Stimulated activated naive CD8-positive, alpha-beta T cell treated with anti-CD3 and anti-CD28 coated beads, Interleukin-15, amount 100 ng/mL, for 72 hours (primary cell): ENCODE measurements at regions not wholly inside any gene's neighbourhood (a gene's known extent, or its start where the extent isn't known, plus 50 kb on each side); places are given as distances from the start of the nearest gene placed in this dataset.

Experiments
- ATAC-seq: fragments of 150-1000 bp; cut with Tn5 transposase; 2 replicates; pipeline ENCODE4 v1.10.0; 2021; ENCODE audit warnings: mild to moderate bottlenecking, moderate library complexity
- DNase-seq, 2 donors: peaks; one replicate each; pipeline ENCODE4 v3.0.0; 2021 to 2022
- H3K27ac Mint-ChIP-seq, 2 donors: one replicate each; pipeline ENCODE4 v1.8.0; 2022; ENCODE audit warnings: mild to moderate bottlenecking in 2 of 2, mixed read lengths in 2 of 2, moderate library complexity in 2 of 2
- H3K27me3 Mint-ChIP-seq: one replicate; pipeline ENCODE4 v1.8.0; 2022; ENCODE audit warnings: mixed read lengths
- H3K4me1 Mint-ChIP-seq: one replicate; pipeline ENCODE4 v1.8.0; 2022; ENCODE audit warnings: mild to moderate bottlenecking, mixed read lengths
- H3K4me3 Mint-ChIP-seq, 2 donors: one replicate each; pipeline ENCODE4 v1.8.0; 2022; ENCODE audit warnings: mild to moderate bottlenecking in 2 of 2, mixed read lengths in 2 of 2, moderate library complexity in 1 of 2
- H3K9me3 Mint-ChIP-seq, 2 donors: one replicate each; pipeline ENCODE4 v1.8.0; 2022; ENCODE audit warnings: mixed read lengths in 2 of 2

GRCh38 chr7:8908889-8909288 is 475.5 kb downstream of the NXPH1 start:
- Mint-ChIP-seq H3K27ac (peak overlapping the region in 1 of 2 donors; percentile 19), H3K4me1 (no peaks in the 10 kb centered on the region), H3K9me3 (no peaks in the 10 kb centered on the region), H3K27me3 (no peaks in the 10 kb centered on the region), H3K4me3 (no peak overlapping the region)
- no peak for ATAC-seq
- no peak for DNase-seq

- DNase-seq (no peak), ATAC-seq (no peak)
- H3K9me3 Mint-ChIP-seq: peaks cover 0 to 5% of the 10 kb centered on the region in 2 donors
- no peaks in the 10 kb centered on the region for H3K27me3 Mint-ChIP-seq
- H3K4me1 Mint-ChIP-seq: no peaks in the 10 kb centered on the region
- no peak overlapping the region for H3K4me3 Mint-ChIP-seq
- H3K27ac Mint-ChIP-seq: no peak overlapping the region
Measured at GRCh38 chr7:8913682-8914081, 480.3 kb downstream of the NXPH1 start.

GRCh38 chr7:8921807-8922206 is 488.4 kb downstream of the NXPH1 start:
- ATAC-seq (no peak), DNase-seq (no peak)
- Mint-ChIP-seq H3K4me3 (no peak overlapping the region), H3K27ac (peak overlapping the region in 1 of 2 donors; percentile 36), H3K27me3 (no peaks in the 10 kb centered on the region), H3K4me1 (no peaks in the 10 kb centered on the region), H3K9me3 (peaks cover 4 to 14% of the 10 kb centered on the region in 2 donors)

GRCh38 chr7:8922726-8923125 is 489.3 kb downstream of the NXPH1 start:
- Mint-ChIP-seq H3K4me3 (no peak overlapping the region), H3K4me1 (no peaks in the 10 kb centered on the region), H3K27me3 (no peaks in the 10 kb centered on the region), H3K9me3 (peaks cover 4 to 14% of the 10 kb centered on the region in 2 donors), H3K27ac (no peak overlapping the region)
- ATAC-seq (no peak), DNase-seq (no peak)

GRCh38 chr7:8923164-8923806 is 489.9 kb downstream of the NXPH1 start:
- no peaks in the 10 kb centered on the region for H3K27me3 Mint-ChIP-seq
- peaks cover 4 to 14% of the 10 kb centered on the region in 2 donors for H3K9me3 Mint-ChIP-seq
- ATAC-seq: no peak
- no peak overlapping the region for H3K4me3 Mint-ChIP-seq
- H3K4me1 Mint-ChIP-seq: no peaks in the 10 kb centered on the region
- DNase-seq: no peak
- H3K27ac Mint-ChIP-seq: no peak overlapping the region

- H3K27me3 Mint-ChIP-seq: no peaks in the 10 kb centered on the region
- H3K4me1 Mint-ChIP-seq: no peaks in the 10 kb centered on the region
- no peak overlapping the region for H3K27ac Mint-ChIP-seq
- peaks cover 9 to 19% of the 10 kb centered on the region in 2 donors for H3K9me3 Mint-ChIP-seq
- no peak overlapping the region for H3K4me3 Mint-ChIP-seq
- ATAC-seq (no peak), DNase-seq (no peak)
Measured at GRCh38 chr7:8931906-8932646, 498.7 kb downstream of the NXPH1 start.

- no peaks in the 10 kb centered on the region for H3K4me1 Mint-ChIP-seq
- no peak overlapping the region for H3K4me3 Mint-ChIP-seq
- no peaks in the 10 kb centered on the region for H3K27me3 Mint-ChIP-seq
- no peak overlapping the region for H3K27ac Mint-ChIP-seq
- H3K9me3 Mint-ChIP-seq: peaks cover 9 to 19% of the 10 kb centered on the region in 2 donors
- no peak for ATAC-seq
- no peak for DNase-seq
Measured at GRCh38 chr7:8932751-8933150, 499.3 kb downstream of the NXPH1 start.

GRCh38 chr7:8937204-8937603 is 503.8 kb downstream of the NXPH1 start:
- no peak overlapping the region for H3K27ac Mint-ChIP-seq
- H3K4me1 Mint-ChIP-seq: no peaks in the 10 kb centered on the region
- H3K9me3 Mint-ChIP-seq: peaks cover 9 to 19% of the 10 kb centered on the region in 2 donors
- H3K4me3 Mint-ChIP-seq: no peak overlapping the region
- no peak for ATAC-seq
- no peaks in the 10 kb centered on the region for H3K27me3 Mint-ChIP-seq
- no peak for DNase-seq

- no peak for ATAC-seq
- Mint-ChIP-seq H3K27ac (no peak overlapping the region), H3K4me1 (no peaks in the 10 kb centered on the region), H3K27me3 (no peaks in the 10 kb centered on the region), H3K4me3 (no peak overlapping the region), H3K9me3 (peaks cover 9 to 23% of the 10 kb centered on the region in 2 donors)
- DNase-seq: no peak
Measured at GRCh38 chr7:8938044-8938805, 504.8 kb downstream of the NXPH1 start.

GRCh38 chr7:8939446-8939845 is 506.0 kb downstream of the NXPH1 start:
- H3K27ac Mint-ChIP-seq: no peak overlapping the region
- ATAC-seq: no peak

GRCh38 chr7:8963722-8964121 is 530.3 kb downstream of the NXPH1 start:
- Mint-ChIP-seq H3K4me3 (no peak overlapping the region), H3K27ac (no peak overlapping the region), H3K4me1 (no peaks in the 10 kb centered on the region), H3K9me3 (peaks cover 0 to 5% of the 10 kb centered on the region in 2 donors), H3K27me3 (no peaks in the 10 kb centered on the region)
- no peak for ATAC-seq
- DNase-seq: no peak

More at GRCh38 chr7:8939446-8939845, 506.0 kb downstream of the NXPH1 start:
- no peak overlapping the region for H3K4me3 Mint-ChIP-seq
- H3K27me3 Mint-ChIP-seq: no peaks in the 10 kb centered on the region
- peaks cover 9 to 22% of the 10 kb centered on the region in 2 donors for H3K9me3 Mint-ChIP-seq
- H3K4me1 Mint-ChIP-seq: no peaks in the 10 kb centered on the region
- no peak for DNase-seq

- H3K9me3 Mint-ChIP-seq: no peaks in the 10 kb centered on the region
- ATAC-seq (no peak), DNase-seq (no peak)
- no peak overlapping the region for H3K27ac Mint-ChIP-seq
- H3K4me1 Mint-ChIP-seq: no peaks in the 10 kb centered on the region
- H3K4me3 Mint-ChIP-seq: no peak overlapping the region
- H3K27me3 Mint-ChIP-seq: no peaks in the 10 kb centered on the region
Measured at GRCh38 chr7:8965177-8965576, 531.8 kb downstream of the NXPH1 start.

- DNase-seq (no peak), ATAC-seq (no peak)
- H3K27ac Mint-ChIP-seq: no peak overlapping the region
- no peaks in the 10 kb centered on the region for H3K4me1 Mint-ChIP-seq
- no peaks in the 10 kb centered on the region for H3K27me3 Mint-ChIP-seq
- H3K9me3 Mint-ChIP-seq: no peaks in the 10 kb centered on the region
- no peak overlapping the region for H3K4me3 Mint-ChIP-seq
Measured at GRCh38 chr7:8973601-8974000, 540.2 kb downstream of the NXPH1 start.

GRCh38 chr7:8975681-8976080 is 542.3 kb downstream of the NXPH1 start:
- ATAC-seq: no peak
- DNase-seq: no peak
- Mint-ChIP-seq H3K4me1 (no peaks in the 10 kb centered on the region), H3K27ac (no peak overlapping the region), H3K4me3 (no peak overlapping the region), H3K9me3 (peaks cover 0 to 7% of the 10 kb centered on the region in 2 donors), H3K27me3 (no peaks in the 10 kb centered on the region)

GRCh38 chr7:8982338-8982992 is 549.1 kb downstream of the NXPH1 start:
- H3K9me3 Mint-ChIP-seq: peaks cover 3 to 18% of the 10 kb centered on the region in 2 donors

More at GRCh38 chr7:8982338-8982992, 549.1 kb downstream of the NXPH1 start:
- no peak overlapping the region for H3K27ac Mint-ChIP-seq
- H3K27me3 Mint-ChIP-seq: no peaks in the 10 kb centered on the region
- H3K4me3 Mint-ChIP-seq: no peak overlapping the region
- H3K4me1 Mint-ChIP-seq: no peaks in the 10 kb centered on the region
- ATAC-seq (no peak), DNase-seq (no peak)
